PC-9 (cell line): ENCODE measurements at regions not wholly inside any gene's neighbourhood (a gene's known extent, or its start where the extent isn't known, plus 50 kb on each side); places are given as distances from the start of the nearest gene placed in this dataset.

Source experiments
- EZH2 ChIP-seq: fragments of 200-600 bp; sonication (generic); IDR thresholded peaks from 2 replicates; pipeline ENCODE4 v1.8.0; 2017; ENCODE audit warnings: antibody characterized with exemption, low read depth
- TF ChIP-seq, protein P1 (sequence below): fragments of 200-600 bp; sonication (generic); conservative IDR thresholded peaks from 2 replicates; pipeline ENCODE4 v1.6.1; 2017; ENCODE audit warnings: mixed run types, antibody characterized with exemption, mild to moderate bottlenecking, moderate library complexity

DNA sequence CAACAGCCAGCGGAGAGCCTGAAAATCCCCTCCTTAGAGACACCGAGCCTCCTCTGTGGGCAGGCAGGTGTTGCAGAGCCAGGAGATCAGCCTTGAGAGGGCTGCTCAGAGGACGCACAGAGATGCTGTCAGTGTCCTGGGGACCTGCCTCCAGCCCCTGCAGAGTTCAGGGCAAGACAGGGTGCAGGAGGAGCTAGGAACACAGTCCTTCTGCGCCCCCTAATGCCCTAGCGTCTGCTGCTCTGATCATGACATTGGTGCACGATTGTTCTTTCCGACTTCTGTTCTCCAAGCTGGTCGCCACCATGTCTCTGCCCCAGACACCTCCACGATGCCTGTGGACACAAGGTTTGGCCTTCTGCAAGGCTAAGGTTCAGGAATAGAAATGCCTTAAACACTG is 613.7 kb upstream of the MKI67 start:
- TF ChIP-seq EZH2, result no peak
- TF ChIP-seq, protein P1, sequence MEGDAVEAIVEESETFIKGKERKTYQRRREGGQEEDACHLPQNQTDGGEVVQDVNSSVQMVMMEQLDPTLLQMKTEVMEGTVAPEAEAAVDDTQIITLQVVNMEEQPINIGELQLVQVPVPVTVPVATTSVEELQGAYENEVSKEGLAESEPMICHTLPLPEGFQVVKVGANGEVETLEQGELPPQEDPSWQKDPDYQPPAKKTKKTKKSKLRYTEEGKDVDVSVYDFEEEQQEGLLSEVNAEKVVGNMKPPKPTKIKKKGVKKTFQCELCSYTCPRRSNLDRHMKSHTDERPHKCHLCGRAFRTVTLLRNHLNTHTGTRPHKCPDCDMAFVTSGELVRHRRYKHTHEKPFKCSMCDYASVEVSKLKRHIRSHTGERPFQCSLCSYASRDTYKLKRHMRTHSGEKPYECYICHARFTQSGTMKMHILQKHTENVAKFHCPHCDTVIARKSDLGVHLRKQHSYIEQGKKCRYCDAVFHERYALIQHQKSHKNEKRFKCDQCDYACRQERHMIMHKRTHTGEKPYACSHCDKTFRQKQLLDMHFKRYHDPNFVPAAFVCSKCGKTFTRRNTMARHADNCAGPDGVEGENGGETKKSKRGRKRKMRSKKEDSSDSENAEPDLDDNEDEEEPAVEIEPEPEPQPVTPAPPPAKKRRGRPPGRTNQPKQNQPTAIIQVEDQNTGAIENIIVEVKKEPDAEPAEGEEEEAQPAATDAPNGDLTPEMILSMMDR, result no peak
